K562 (cell line): ENCODE measurements at regions not wholly inside any gene's neighbourhood (a gene's known extent, or its start where the extent isn't known, plus 50 kb on each side); places are given as distances from the start of the nearest gene placed in this dataset.

ENCODE experiments used
- ATAC-seq: fragments of 200-7000 bp; cut with Tn5 transposase; 3 replicates; pipeline ENCODE4 v1.9.1; 2020; ENCODE audit warnings: moderate library complexity
- BruUV-seq: library from RNA; stranded (reverse); fragments of 400-500 nt; replicated peaks from 2 replicates; lab custom pipeline; 2021; lab: Mats Ljungman, UMichigan
- CTCF ChIA-PET: fragments of 300-600 bp; formaldehyde crosslinking; extraction: SDS; loops from one replicate; lab custom pipeline; 2021; ENCODE audit warnings: low intra/inter-chr PET ratio; lab: Yijun Ruan, JAX
- POLR2A ChIA-PET: fragments of 300-600, 350-650 bp; sonication (Branson Sonifier 250); formaldehyde crosslinking; extraction: SDS; loops from one replicate; lab custom pipeline; 2021; ENCODE audit warnings: antibody characterized with exemption, inconsistent platforms; lab: Yijun Ruan, JAX
- DNase-seq, 4 experiments: peaks; one replicate each; pipeline versions ENCODE4 v3.0.0 to v3.0.0-alpha.2; 2011 to 2018; ENCODE audit warnings: low spot score in 3 of 4, mixed read lengths in 3 of 4; ENCODE audit errors: extremely low read depth in 1 of 4
- FAIRE-seq: peaks from 2 replicates; lab custom pipeline; 2011; peaks lifted over from hg19 to GRCh38; lab: Jason Lieb, UNC
- H2AFZ ChIP-seq: 2 replicates; pipeline ENCODE4 v1.6.0; 2011; ENCODE audit warnings: low read depth, low read length, control low read depth, inconsistent platforms
- H3K27ac ChIP-seq: fragments of 200-600 bp; 3 replicates; pipeline ENCODE4 v1.8.0; 2011; ENCODE audit warnings: low read depth, mild to moderate bottlenecking, control low read depth, inconsistent platforms, low read length, moderate library complexity, mixed read lengths; ENCODE audit errors: extremely low read depth
- H3K27me3 ChIP-seq, 2 experiments: fragments of 300-600 bp in 1 of 2; 2 replicates in 1 of 2; 3 replicates in 1 of 2; pipeline versions ENCODE4 v1.6.0 to v1.8.0; 2011; ENCODE audit warnings: inconsistent platforms in 2 of 2, low read length in 2 of 2, mild to moderate bottlenecking in 1 of 2, mixed read lengths in 1 of 2, moderate library complexity in 1 of 2; ENCODE audit not compliant: control insufficient read depth in 2 of 2, insufficient read depth in 2 of 2
- H3K36me3 ChIP-seq: fragments of 300-600 bp; 3 replicates; pipeline ENCODE4 v1.8.0; 2011; ENCODE audit warnings: mild to moderate bottlenecking, low read length, inconsistent platforms; ENCODE audit not compliant: control insufficient read depth, insufficient read depth
- H3K4me1 ChIP-seq, 2 experiments: fragments of 200-600 bp in 1 of 2; replicated peaks in 1 of 2; 2 replicates in 1 of 2; 3 replicates in 1 of 2; pipeline versions ENCODE4 v1.5.1 to v1.8.0; 2011; ENCODE audit warnings: inconsistent platforms in 2 of 2, low read length in 2 of 2, mild to moderate bottlenecking in 1 of 2, mixed read lengths in 1 of 2, moderate library complexity in 1 of 2; ENCODE audit not compliant: control insufficient read depth in 2 of 2, insufficient read depth in 2 of 2
- H3K4me2 ChIP-seq: 2 replicates; pipeline ENCODE4 v1.6.1; 2011; ENCODE audit warnings: low read length, control low read depth, inconsistent platforms, mixed read lengths; ENCODE audit not compliant: insufficient read depth
- H3K4me3 ChIP-seq: fragments of 200-600 bp; sonication (generic), shearing (Covaris generic); 2 replicates; pipeline ENCODE4 v1.5.1; 2016; ENCODE audit warnings: control low read depth, inconsistent platforms
- H3K79me2 ChIP-seq: fragments of 200-600 bp; 3 replicates; pipeline ENCODE4 v1.8.0; 2011; ENCODE audit warnings: low read length, inconsistent platforms; ENCODE audit not compliant: control insufficient read depth, insufficient read depth
- H3K9ac ChIP-seq, 2 experiments: 2 replicates each; pipeline versions ENCODE4 v1.6.0 to v1.6.1; 2011; ENCODE audit warnings: low read depth in 2 of 2, low read length in 2 of 2, control low read depth in 1 of 2, inconsistent platforms in 1 of 2, mild to moderate bottlenecking in 1 of 2, mixed read lengths in 1 of 2; ENCODE audit not compliant: insufficient read depth in 1 of 2
- H3K9me1 ChIP-seq: one replicate; pipeline ENCODE4 v1.6.0; 2011; ENCODE audit warnings: inconsistent platforms, mild to moderate bottlenecking, low read length, moderate library complexity; ENCODE audit not compliant: control insufficient read depth, insufficient read depth
- H3K9me3 ChIP-seq: replicated peaks from 2 replicates; pipeline ENCODE4 v1.5.1; 2011; ENCODE audit warnings: low read depth, low read length, inconsistent platforms; ENCODE audit not compliant: control insufficient read depth, insufficient read depth
- H4K20me1 ChIP-seq: replicated peaks from 2 replicates; pipeline ENCODE4 v1.6.1; 2011; ENCODE audit warnings: low read length, inconsistent platforms, mixed read lengths; ENCODE audit not compliant: control insufficient read depth, insufficient read depth
- ATF2 ChIP-seq: sonication (generic); formaldehyde crosslinking; IDR thresholded peaks from 2 replicates; pipeline ENCODE4 v1.8.1; 2022; ENCODE audit warnings: missing genetic modification reagents
- BCOR ChIP-seq: fragments of 450-650 bp; IDR thresholded peaks from 2 replicates; pipeline ENCODE4 v1.6.1; 2016
- DEAF1 ChIP-seq: fragments of 450-650 bp; formaldehyde crosslinking; IDR thresholded peaks from 2 replicates; pipeline ENCODE4 v1.4.0; 2020; ENCODE audit warnings: mild to moderate bottlenecking, moderate library complexity
- GTF2E2 ChIP-seq: fragments of 200-800 bp; sonication (Bioruptor generic); IDR thresholded peaks from 2 replicates; pipeline ENCODE4 v1.6.1; 2016; ENCODE audit warnings: missing genetic modification characterization, missing compliant biosample characterization
- HMG20B ChIP-seq: fragments of 250-450 bp; sonication (Bioruptor Pico); IDR thresholded peaks from 2 replicates; pipeline ENCODE4 v1.5.0; 2021; ENCODE audit warnings: mild to moderate bottlenecking
- HNRNPL ChIP-seq: fragments of 200-400 bp; formaldehyde crosslinking; IDR thresholded peaks from 2 replicates; pipeline ENCODE4 v1.6.1; 2017; ENCODE audit warnings: low read depth, mild to moderate bottlenecking, low read length
- IRF1 ChIP-seq: sonication (generic); formaldehyde crosslinking; IDR thresholded peaks from 2 replicates; pipeline ENCODE4 v1.8.0; 2022; ENCODE audit warnings: missing genetic modification reagents, mild to moderate bottlenecking, borderline replicate concordance
- LCOR ChIP-seq: sonication (generic); formaldehyde crosslinking; IDR thresholded peaks from 2 replicates; pipeline ENCODE4 v1.8.0; 2022; ENCODE audit warnings: mild to moderate bottlenecking, missing genetic modification reagents
- MCM2 ChIP-seq: fragments of 450-650 bp; IDR thresholded peaks from 2 replicates; pipeline ENCODE4 v1.6.1; 2017; ENCODE audit warnings: low read depth, mild to moderate bottlenecking
- MITF ChIP-seq: IDR thresholded peaks from 2 replicates; pipeline ENCODE4 v1.6.1; 2014; ENCODE audit warnings: antibody characterized with exemption
- POLR2AphosphoS2 ChIP-seq: IDR thresholded peaks from 2 replicates; pipeline ENCODE4 v1.6.1; 2012; ENCODE audit warnings: low read length, improper control_type of control experiment
- TFE3 ChIP-seq: fragments of 450-650 bp; formaldehyde crosslinking; IDR thresholded peaks from 2 replicates; pipeline ENCODE4 v1.4.0; 2020; ENCODE audit warnings: mild to moderate bottlenecking, mixed read lengths
- ZNF212 ChIP-seq: fragments of 450-650 bp; formaldehyde crosslinking; IDR thresholded peaks from 2 replicates; pipeline ENCODE4 v1.4.0; 2020; ENCODE audit warnings: mild to moderate bottlenecking
- ZNF232 ChIP-seq: sonication (generic); formaldehyde crosslinking; IDR thresholded peaks from 2 replicates; pipeline ENCODE4 v1.8.0; 2022; ENCODE audit warnings: mild to moderate bottlenecking, missing genetic modification reagents
- ZNF668 ChIP-seq: fragments of 250-450 bp; sonication (Bioruptor Pico); IDR thresholded peaks from 2 replicates; pipeline ENCODE4 v1.8.0; 2022; ENCODE audit warnings: mild to moderate bottlenecking, inconsistent platforms
- WGBS: fragments of 100-300 bp; shearing (Covaris generic); methylation state at CpG from one replicate; pipeline ENCODE4 v1.1.6; 2016; ENCODE audit warnings: low coverage, mixed read lengths; ENCODE audit not compliant: insufficient coverage; ENCODE audit errors: missing lambda C conversion rate; 5-methylcytosine and 5-hydroxymethylcytosine counted together
- in situ Hi-C: fragments of 300-500 bp; cut with MboI; formaldehyde crosslinking; loops from 4 replicates; pipeline ENCODE4 v1.15.0; 2018; ENCODE audit warnings: inconsistent platforms, mixed read lengths
- intact Hi-C: fragments of 100-400 bp; cut with micrococcal nuclease; formaldehyde crosslinking; loops from 2 replicates; pipeline ENCODE4 v1.14.2; 2022

GRCh38 chr4:123083646-123084045, 161.2 kb upstream of the NUDT6 start (continued):
- TF ChIP-seq ATF2 (no peak), HMG20B (CRISPR knock-in tag) (no peak), ZNF668 (CRISPR knock-in tag) (no peak), TFE3 (CRISPR knock-in tag) (no peak)

GRCh38 chr4:123088501-123088900, 166.1 kb upstream of the NUDT6 start:
- no TSS peak for BruUV-seq
- H3K9me3 ChIP-seq: no peaks in the 10 kb centered on the region
- no peak for ATAC-seq
- CTCF ChIA-PET: interaction anchor here (0.6 kb wide), 1 partner anchor 1187 kb away, joined by 3 read pairs; no protein-coding TSS in a partner anchor
- in situ Hi-C loops: no loop called here
- no peaks in the 10 kb centered on the region for H4K20me1 ChIP-seq
- no peak for DNase-seq
- peaks cover 5% of the 10 kb centered on the region; the same call in 1 of the 3 replicates for H3K79me2 ChIP-seq
- H3K36me3 ChIP-seq: peaks cover 19% of the 10 kb centered on the region; the same call in 2 of the 3 replicates
- no peak overlapping the region for H3K9ac ChIP-seq
- no peaks in the 10 kb centered on the region for H3K4me1 ChIP-seq
- WGBS: 45% methylated on average over 4 of the region's 4 CpGs
- TF ChIP-seq LCOR (no peak), POLR2AphosphoS2 (no peak), ZNF232 (no peak), MCM2 (no peak), IRF1 (CRISPR knock-in tag) (no peak), GTF2E2 (tag) (no peak), MITF (no peak), HNRNPL (no peak), DEAF1 (CRISPR knock-in tag) (no peak), BCOR (no peak), ZNF212 (CRISPR knock-in tag) (no peak)
- TF ChIP-seq, all 486 proteins: peak for 0
- no peak overlapping the region for H3K4me2 ChIP-seq
- H3K4me3 ChIP-seq: no peak overlapping the region
- POLR2A ChIA-PET: no interaction called here
- no peaks in the 10 kb centered on the region for H3K27me3 ChIP-seq
- no peak overlapping the region for H2AFZ ChIP-seq
- intact Hi-C loops: no loop called here
- no peak overlapping the region for H3K27ac ChIP-seq
- FAIRE-seq: no peak
- H3K9me1 ChIP-seq: no peaks in the 10 kb centered on the region
